ENCODE measurements at regions not wholly inside any gene's neighbourhood (a gene's known extent, or its start where the extent isn't known, plus 50 kb on each side); places are given as distances from the start of the nearest gene placed in this dataset.

DNA sequence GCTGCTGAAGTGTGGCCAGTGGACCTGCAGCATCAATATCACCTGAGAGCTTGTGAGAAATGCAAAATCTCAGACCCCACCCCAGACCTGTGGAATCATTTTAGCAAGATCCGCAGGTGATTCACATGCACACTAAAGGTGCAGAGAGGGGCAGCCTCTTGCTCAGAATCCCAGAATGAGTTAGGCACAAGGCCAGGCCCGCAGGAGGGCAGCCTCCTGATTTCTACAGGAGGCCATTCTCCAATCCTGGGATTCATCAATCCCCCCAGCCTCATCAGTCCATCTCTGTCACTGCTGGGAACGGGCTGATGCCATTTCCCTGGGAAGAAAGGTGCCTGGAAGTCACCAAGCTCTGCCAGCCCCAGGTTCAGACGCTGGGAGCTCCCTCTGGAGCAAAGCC, 63.0 kb upstream of the GPR26 start:
- POLR2A ChIA-PET, result no interaction called here
- dilution Hi-C loops (cut with MboI; ENCODE audit: extremely low pct_ligation_motif_present, low sequenced_read_pairs) (no loop called here), intact Hi-C loops (cut with micrococcal nuclease) (no loop called here)
- Histone ChIP-seq H3K4me1 (ENCODE audit: control insufficient read depth, extremely low read depth, insufficient read depth, low read length) (no peaks in the 10 kb centered on the region), H3K4me3 (replicated peaks in 1 of 3; ENCODE audit: insufficient read depth in 1 of 3, low read depth in 1 of 3, low read length in 3 of 3) (no peak overlapping the region), H3K79me2 (ENCODE audit: control insufficient read depth, insufficient read depth, low read length) (no peaks in the 10 kb centered on the region), H3K36me3 (ENCODE audit: control insufficient read depth in 2 of 2, extremely low read depth in 1 of 2, insufficient read depth in 2 of 2, low read length in 2 of 2) (no peaks in the 10 kb centered on the region), H3K4me2 (ENCODE audit: insufficient read depth, low read length) (no peak overlapping the region), H4K20me1 (replicated peaks; ENCODE audit: control insufficient read depth, extremely low read depth, insufficient read depth, low read length) (no peaks in the 10 kb centered on the region), H3K9me3 (replicated peaks; ENCODE audit: control insufficient read depth, insufficient read depth, low read length) (no peaks in the 10 kb centered on the region), H3K27me3 (ENCODE audit: control insufficient read depth in 2 of 2, insufficient read depth in 2 of 2, low read length in 2 of 2) (no peaks in the 10 kb centered on the region), H3K9ac (replicated peaks; ENCODE audit: extremely low read depth, insufficient read depth, low read length) (no peak overlapping the region), H2AFZ (ENCODE audit: low read depth, low read length) (no peak overlapping the region), H3K9me1 (replicated peaks; ENCODE audit: control insufficient read depth, extremely low read depth, insufficient read depth, low read length) (no peaks in the 10 kb centered on the region), H3K27ac (ENCODE audit: insufficient read depth, low read depth, low read length) (no peak overlapping the region)
- FAIRE-seq, result no peak
- no peak for DNase-seq (ENCODE audit: low read depth, low spot score)
- TF ChIP-seq, protein P1, sequence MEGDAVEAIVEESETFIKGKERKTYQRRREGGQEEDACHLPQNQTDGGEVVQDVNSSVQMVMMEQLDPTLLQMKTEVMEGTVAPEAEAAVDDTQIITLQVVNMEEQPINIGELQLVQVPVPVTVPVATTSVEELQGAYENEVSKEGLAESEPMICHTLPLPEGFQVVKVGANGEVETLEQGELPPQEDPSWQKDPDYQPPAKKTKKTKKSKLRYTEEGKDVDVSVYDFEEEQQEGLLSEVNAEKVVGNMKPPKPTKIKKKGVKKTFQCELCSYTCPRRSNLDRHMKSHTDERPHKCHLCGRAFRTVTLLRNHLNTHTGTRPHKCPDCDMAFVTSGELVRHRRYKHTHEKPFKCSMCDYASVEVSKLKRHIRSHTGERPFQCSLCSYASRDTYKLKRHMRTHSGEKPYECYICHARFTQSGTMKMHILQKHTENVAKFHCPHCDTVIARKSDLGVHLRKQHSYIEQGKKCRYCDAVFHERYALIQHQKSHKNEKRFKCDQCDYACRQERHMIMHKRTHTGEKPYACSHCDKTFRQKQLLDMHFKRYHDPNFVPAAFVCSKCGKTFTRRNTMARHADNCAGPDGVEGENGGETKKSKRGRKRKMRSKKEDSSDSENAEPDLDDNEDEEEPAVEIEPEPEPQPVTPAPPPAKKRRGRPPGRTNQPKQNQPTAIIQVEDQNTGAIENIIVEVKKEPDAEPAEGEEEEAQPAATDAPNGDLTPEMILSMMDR (IDR thresholded peaks at IDR 0.05; ENCODE audit: extremely low read depth in 1 of 2, insufficient read depth in 1 of 2, low read depth in 1 of 2, low read length in 2 of 2), result no peak
- TF ChIP-seq FOS (IDR thresholded peaks at IDR 0.05; ENCODE audit: borderline replicate concordance, insufficient read depth, low read length) (no peak), JUN (IDR thresholded peaks at IDR 0.05; ENCODE audit: borderline replicate concordance, insufficient read depth, insufficient read length, low read depth) (no peak), POLR2AphosphoS5 (IDR thresholded peaks at IDR 0.05; ENCODE audit: insufficient read depth, low read depth, low read length) (no peak), MAX (IDR thresholded peaks at IDR 0.05; ENCODE audit: insufficient read depth, insufficient read length) (no peak), EZH2 (IDR thresholded peaks at IDR 0.05; ENCODE audit: borderline replicate concordance, low read depth, low read length, severe bottlenecking) (no peak), POLR2A (IDR thresholded peaks at IDR 0.05; ENCODE audit: low read depth, low read length) (no peak), GATA2 (IDR thresholded peaks at IDR 0.05; ENCODE audit: insufficient read depth, insufficient read length, low read depth, low read length) (no peak), MYC (IDR thresholded peaks at IDR 0.05; ENCODE audit: low read depth, low read length) (no peak)
- CTCF ChIA-PET, result no interaction called here
- BruUV-seq (replicated peaks), result no TSS peak
